C4-2B (cell line): ENCODE measurements at regions not wholly inside any gene's neighbourhood (a gene's known extent, or its start where the extent isn't known, plus 50 kb on each side); places are given as distances from the start of the nearest gene placed in this dataset.
"Not testable (repeated sequence)": the region's sequence is repeated elsewhere in the genome, so short reads cannot be mapped to it uniquely, and the experiment has no call there.

Source experiments
- H3K27ac ChIP-seq: fragments of 450-650 bp; 2 replicates; pipeline ENCODE4 v1.5.1; 2017
- ZFX ChIP-seq: fragments of 450-650 bp; IDR thresholded peaks from 2 replicates; pipeline ENCODE4 v1.6.1; 2017
- TF ChIP-seq, protein P1 (sequence below): fragments of 450-650 bp; conservative IDR thresholded peaks from 2 replicates; pipeline ENCODE4 v1.5.1; 2017; ENCODE audit warnings: mild to moderate bottlenecking

DNA sequence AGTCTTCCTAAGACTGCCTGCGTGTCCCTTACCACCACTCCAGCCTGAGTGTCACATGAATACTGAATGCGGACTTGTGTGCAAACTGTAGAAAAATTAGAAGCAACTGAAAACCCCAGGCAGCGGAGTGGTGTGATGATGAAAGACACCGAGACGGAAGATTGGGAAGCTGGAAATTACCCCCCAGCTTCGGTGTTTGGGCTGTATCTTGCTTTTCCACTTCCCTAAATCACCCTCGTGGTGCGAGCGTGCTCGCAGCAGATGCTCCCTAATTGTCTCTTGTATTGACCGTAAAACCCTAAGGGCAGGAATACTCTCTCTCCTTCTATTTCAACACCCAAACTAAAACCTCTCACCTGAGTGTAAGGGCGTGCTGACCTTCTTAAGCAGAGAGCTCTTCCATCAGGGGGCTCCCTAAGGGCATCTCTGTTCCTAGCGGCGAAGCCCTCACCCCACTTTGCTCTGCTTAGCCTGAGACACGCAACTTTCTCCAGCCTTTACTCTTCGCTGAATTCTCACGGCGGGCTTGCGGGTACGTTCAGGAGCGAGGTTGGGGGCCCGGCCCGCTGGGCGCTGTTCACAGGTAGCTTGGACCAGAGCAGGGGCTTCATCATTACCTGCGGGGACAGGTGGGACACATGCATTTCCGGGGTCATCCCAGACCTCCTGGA lies 62.4 kb downstream of the CRYBB2 start:
- TF ChIP-seq ZFX: no peak
- TF ChIP-seq, protein P1, sequence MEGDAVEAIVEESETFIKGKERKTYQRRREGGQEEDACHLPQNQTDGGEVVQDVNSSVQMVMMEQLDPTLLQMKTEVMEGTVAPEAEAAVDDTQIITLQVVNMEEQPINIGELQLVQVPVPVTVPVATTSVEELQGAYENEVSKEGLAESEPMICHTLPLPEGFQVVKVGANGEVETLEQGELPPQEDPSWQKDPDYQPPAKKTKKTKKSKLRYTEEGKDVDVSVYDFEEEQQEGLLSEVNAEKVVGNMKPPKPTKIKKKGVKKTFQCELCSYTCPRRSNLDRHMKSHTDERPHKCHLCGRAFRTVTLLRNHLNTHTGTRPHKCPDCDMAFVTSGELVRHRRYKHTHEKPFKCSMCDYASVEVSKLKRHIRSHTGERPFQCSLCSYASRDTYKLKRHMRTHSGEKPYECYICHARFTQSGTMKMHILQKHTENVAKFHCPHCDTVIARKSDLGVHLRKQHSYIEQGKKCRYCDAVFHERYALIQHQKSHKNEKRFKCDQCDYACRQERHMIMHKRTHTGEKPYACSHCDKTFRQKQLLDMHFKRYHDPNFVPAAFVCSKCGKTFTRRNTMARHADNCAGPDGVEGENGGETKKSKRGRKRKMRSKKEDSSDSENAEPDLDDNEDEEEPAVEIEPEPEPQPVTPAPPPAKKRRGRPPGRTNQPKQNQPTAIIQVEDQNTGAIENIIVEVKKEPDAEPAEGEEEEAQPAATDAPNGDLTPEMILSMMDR: no peak
- no peak overlapping the region for H3K27ac ChIP-seq

DNA sequence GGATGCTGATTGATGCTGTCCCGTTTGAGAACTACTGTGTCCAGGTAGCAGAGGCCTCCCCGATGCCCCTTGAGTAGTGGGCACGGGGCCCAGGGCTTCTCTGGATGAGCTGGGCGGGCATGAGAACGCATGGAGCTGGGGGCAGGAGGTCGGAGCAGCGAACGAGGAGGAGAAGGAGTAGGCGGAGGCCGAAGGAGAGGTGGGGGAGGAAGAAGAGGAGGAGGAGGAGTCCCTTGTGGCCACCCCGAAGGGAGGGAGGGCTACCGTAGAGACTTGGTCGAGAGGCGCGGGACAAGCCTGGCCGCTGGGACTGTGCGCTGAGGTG lies 62.9 kb downstream of the CRYBB2 start:
- H3K27ac ChIP-seq: no peak overlapping the region
- TF ChIP-seq, protein P1: no peak
- TF ChIP-seq ZFX: no peak

DNA sequence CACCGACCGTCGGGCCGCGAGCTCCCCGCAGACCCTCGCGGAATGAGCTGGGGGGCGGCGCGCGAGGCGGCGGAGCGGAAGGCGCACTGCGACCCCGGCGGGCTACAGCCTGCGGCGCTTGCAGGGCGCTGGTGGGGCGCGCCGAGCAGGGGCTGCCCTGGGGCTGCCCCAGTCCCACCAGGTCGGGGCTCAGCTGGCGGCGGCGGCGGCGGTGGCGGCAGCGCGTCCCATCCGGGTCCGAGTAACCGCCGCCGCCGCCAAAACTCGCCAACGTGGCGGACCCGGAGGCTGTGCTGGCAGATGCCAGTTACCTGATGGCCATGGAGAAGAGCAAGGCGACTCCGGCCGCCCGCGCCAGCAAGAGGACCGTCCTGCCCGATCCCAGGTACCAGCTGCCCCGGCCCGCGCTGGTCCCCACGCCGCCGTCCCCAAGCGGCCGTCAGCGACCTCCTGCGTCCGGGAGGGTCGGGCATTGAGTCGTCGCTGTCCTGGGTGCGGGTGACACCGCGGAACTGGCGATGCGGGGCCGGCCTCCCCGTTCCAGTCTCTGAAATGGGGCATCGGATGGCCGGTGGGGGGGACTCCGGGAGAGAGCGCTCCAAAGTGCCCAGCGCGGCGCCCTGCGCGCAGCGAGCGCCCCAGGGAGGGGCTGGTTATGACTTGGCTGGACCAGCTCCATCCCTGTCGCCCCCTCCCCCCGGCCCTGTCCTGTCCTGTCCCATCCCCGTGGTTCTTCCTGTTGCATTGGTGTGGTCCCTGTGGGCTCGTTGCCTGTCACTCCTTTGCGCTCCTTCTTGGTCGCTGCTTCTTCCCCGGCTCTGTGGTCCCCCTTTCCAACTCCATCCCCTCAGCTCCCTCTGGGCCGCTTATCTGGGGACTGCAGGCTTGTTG lies 63.5 kb downstream of the CRYBB2 start:
- TF ChIP-seq, protein P1: no peak
- no peak for TF ChIP-seq ZFX
- no peak overlapping the region for H3K27ac ChIP-seq

DNA sequence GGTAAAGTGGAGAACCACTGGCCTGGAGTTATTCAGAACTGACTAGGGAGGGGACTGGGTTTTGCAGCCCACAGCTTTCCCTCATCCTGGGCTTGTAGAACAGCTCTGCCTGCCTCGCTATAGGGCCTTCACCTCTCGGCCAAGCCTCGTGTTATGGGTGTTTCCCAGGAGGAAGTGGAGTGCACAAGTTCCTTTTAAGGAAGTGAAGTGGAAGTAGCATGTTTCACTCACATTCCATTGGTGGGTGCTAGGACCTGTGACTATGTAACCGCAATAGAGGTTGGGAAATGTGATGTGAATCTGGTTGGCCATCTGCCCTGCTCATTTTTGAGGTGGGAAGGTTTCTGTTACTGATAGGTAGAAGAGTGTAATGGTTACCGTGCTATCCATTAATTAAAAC lies 69.0 kb downstream of the CRYBB2 start:
- H3K27ac ChIP-seq: not testable (repeated sequence)

DNA sequence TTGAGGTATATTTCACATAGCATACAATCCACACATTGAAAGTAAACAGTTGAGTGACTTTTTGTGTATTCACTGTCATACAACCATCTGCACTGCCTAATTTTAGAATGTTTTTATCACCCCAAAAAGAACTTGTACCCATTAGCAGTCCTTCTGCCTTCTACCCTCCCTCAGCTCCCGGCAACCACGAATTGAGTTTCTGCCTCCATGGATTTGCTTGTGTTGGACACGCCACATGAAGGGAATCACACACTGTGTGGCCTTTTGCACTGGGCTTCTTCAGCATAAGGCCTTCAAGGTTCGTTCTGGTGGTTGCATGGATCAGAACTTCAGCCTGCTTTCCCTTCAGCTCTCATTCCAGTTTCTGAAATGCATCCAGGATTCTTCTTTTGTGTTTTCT lies 82.5 kb downstream of the CRYBB2 start:
- H3K27ac ChIP-seq: not testable (repeated sequence)

DNA sequence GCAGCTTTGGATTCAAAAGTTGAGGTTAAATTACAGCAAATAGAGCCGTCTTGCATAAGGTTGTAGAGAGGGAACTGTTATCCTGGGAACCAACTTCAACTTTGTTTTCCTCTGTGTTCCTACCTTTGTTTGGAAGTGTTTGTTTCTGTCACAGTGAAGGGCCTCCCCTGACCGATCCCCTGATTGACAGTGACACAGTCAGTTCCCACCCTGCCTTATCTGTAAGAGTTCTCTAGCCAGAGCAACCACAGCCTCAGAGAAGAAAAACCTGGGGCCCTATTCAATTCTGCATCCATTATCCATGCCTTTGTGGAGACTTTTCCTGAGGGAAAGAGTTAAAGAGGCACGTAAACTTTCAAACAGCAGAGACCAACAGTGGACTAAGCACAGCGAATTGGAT lies 90.1 kb downstream of the CRYBB2 start:
- H3K27ac ChIP-seq: not testable (repeated sequence)

DNA sequence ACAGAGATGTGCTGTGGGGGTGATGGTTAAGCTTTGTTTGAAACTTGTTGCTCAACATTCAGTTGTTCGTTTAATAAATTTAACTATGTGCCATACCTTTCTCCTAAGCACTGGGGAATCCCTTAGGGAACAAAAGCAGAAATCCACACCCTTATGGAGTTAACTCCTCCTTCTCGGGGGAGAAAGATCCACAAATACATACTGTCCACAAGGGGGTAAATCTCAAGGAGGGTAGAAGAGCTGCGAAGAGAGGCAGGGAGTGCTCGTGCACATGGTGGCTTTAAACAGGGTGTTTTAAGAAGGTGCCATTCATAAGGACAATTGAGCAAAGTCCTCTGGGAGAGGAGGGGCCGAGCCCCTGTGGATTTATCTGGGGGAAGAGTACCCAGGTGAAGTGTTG lies 92.5 kb downstream of the CRYBB2 start:
- not testable (repeated sequence) for H3K27ac ChIP-seq

DNA sequence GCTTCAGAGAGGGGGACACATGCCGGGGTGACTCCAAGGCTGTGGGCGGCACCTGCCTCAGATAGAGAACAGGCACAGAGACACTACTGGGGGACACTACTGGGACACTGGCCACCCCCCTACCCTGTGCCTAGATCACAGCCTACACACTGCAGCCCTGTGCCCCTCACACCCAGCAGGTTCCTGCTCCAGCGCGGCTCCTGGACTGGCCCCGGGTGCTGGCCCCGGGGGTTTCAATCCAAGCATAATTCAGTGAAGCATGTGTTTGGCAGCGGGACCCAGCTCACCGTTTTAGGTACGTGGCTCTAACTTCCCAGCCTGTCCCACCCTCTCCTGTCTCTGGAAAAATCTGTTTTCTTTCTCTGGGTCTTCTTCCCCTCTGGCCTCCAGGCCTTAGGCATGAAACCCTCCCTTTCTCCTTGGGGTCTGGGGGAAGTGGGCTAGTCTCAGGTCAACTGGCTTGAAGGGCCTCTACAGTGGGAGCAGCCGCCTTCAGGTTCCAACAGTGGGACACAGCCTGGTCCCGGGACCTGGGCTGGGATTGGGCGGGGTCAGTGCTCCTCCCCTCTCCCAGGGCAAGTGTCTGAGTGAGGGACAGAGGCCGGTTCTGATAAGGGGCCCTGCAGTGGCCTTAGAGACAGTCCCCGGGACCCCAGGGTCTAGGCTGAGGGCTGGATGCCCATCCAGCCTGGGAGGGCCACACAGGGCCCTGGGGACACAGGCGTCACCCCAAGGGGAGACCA lies 98.8 kb downstream of the CRYBB2 start:
- TF ChIP-seq, protein P1: no peak
- no peak for TF ChIP-seq ZFX
- no peak overlapping the region for H3K27ac ChIP-seq

DNA sequence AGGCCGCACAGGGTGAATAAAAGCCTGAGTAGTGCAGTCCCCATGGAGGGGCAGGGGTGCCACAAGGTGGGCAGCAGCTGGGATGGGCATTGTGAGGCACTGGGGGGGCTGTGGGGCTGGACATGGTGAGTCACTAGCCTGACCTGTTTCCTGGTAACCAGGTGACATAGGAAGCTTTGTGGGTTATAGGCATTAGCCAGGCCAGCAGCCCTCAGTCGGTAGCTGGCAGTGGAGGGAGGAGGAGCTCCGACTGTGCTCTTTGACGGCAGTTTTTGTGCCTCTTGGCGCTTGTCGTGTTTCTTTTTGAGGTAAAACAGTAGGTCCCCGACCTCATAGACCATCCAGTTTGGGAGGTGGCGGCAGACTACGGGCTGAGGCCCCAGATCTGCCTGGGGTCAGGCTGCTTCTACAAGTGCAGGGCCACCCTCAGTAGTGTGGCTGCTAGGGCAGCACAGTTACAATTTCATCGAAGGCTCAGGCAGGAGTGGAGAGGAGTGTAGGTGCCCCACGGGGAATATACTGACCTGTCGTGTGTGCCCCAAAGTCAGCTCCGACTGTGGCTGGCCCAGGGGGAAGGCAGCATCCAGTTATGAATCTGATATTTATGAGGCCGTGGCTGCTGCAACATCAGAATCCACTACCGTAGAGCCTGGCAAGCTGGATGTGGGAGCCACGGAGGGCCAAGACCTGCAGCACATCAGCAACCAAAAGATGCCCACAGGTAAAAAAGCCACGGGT lies 107.7 kb downstream of the CRYBB2 start:
- TF ChIP-seq, protein P1: no peak
- TF ChIP-seq ZFX: no peak
- no peak overlapping the region for H3K27ac ChIP-seq
